GM12865 (cell line): ENCODE measurements at regions not wholly inside any gene's neighbourhood (a gene's known extent, or its start where the extent isn't known, plus 50 kb on each side); places are given as distances from the start of the nearest gene placed in this dataset.

ENCODE experiments used
- DNase-seq: peaks from one replicate; pipeline ENCODE4 v3.0.0; 2010; ENCODE audit warnings: low read depth
- H3K4me3 ChIP-seq: 2 replicates; pipeline ENCODE4 v1.5.1; 2011; ENCODE audit warnings: mild to moderate bottlenecking, low read depth, low read length, control low read depth
- CTCF ChIP-seq: IDR thresholded peaks from 2 replicates; pipeline ENCODE4 v1.5.1; 2011; ENCODE audit warnings: low read length, control low read depth, low read depth, inconsistent platforms; ENCODE audit not compliant: insufficient read depth; ENCODE audit errors: missing control alignments

- DNase-seq: no peak
- TF ChIP-seq CTCF: no peak
- no peak overlapping the region for H3K4me3 ChIP-seq
These were observed 205.2 kb upstream of the GRIP1 start for GRCh38 chr12:66884091-66884490.

- H3K4me3 ChIP-seq: no peak overlapping the region
- DNase-seq: no peak
- no peak for TF ChIP-seq CTCF
These were observed 206.4 kb upstream of the GRIP1 start for GRCh38 chr12:66885115-66885875.

GRCh38 chr12:66896797-66897196 lies 217.9 kb upstream of the GRIP1 start:
- H3K4me3 ChIP-seq: no peak overlapping the region
- TF ChIP-seq CTCF: no peak
- no peak for DNase-seq

GRCh38 chr12:66898700-66899469 lies 220.0 kb upstream of the GRIP1 start:
- DNase-seq: no peak
- H3K4me3 ChIP-seq: no peak overlapping the region
- no peak for TF ChIP-seq CTCF

- no peak overlapping the region for H3K4me3 ChIP-seq
- DNase-seq: no peak
- no peak for TF ChIP-seq CTCF
These were observed 220.7 kb upstream of the GRIP1 start for GRCh38 chr12:66899588-66899987.

GRCh38 chr12:66900616-66901015 lies 221.7 kb upstream of the GRIP1 start:
- no peak for TF ChIP-seq CTCF
- H3K4me3 ChIP-seq: no peak overlapping the region
- no peak for DNase-seq
